ENCODE measurements at regions not wholly inside any gene's neighbourhood (a gene's known extent, or its start where the extent isn't known, plus 50 kb on each side); places are given as distances from the start of the nearest gene placed in this dataset.

DNA sequence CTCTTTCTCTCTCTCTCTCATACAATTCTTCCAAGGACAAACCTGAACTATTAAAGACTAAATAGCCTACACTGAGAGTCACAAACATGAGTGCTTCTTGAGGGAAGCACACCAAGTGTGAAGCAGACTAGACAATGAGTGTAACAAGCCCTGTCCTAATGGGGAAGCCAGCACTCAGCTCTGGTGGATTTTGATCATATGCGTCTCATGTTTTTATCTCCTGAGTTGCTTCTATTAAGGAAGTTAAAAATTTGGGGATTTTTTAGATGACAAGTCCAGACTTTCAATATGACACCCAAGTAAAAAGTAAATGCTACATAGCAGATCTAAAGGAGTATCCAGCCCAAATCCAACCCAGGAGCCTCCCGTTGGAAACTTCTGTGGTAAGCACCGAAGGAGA lies 437.8 kb downstream of the RFC3 start:
- DNase-seq: no peak

DNA sequence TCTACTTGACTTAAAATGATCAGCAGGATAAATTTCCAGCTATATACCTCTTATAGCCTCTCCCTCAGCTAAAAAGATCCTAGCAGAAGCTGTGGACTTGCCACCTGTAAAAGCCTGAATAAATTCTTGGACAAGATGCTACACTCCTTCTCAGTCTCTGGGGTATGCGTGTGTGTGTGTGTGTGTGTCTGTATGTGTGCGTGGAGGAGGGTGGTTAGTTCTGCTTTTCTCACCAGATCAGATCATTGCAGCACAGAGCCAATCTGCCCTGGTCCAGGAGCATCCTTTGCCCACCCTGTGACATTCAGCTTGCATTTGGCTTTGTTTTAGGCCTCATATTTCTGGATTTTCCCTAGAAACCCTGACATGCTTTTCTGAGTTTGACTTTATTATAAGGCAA lies 438.3 kb downstream of the RFC3 start:
- no peak for DNase-seq

DNA sequence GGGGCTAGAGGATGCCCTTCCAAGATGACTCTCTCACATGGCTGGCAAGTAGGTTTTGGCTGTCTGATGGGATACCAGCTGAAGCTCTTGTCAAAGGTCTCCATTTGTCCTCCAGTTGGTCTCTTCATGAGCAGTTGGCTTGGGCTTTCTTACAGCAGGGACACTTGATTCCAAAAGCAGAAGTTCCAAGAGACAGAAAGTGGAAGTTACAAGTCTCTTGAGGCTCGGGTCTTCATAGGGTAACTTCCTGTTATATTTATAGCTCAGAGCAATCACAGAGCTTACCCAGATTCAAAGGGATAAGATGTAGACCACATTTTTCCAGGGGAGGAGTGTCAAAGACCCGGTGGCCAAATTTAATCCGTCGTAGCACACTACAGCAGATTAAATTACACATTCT lies 440.0 kb downstream of the RFC3 start:
- DNase-seq: no peak

DNA sequence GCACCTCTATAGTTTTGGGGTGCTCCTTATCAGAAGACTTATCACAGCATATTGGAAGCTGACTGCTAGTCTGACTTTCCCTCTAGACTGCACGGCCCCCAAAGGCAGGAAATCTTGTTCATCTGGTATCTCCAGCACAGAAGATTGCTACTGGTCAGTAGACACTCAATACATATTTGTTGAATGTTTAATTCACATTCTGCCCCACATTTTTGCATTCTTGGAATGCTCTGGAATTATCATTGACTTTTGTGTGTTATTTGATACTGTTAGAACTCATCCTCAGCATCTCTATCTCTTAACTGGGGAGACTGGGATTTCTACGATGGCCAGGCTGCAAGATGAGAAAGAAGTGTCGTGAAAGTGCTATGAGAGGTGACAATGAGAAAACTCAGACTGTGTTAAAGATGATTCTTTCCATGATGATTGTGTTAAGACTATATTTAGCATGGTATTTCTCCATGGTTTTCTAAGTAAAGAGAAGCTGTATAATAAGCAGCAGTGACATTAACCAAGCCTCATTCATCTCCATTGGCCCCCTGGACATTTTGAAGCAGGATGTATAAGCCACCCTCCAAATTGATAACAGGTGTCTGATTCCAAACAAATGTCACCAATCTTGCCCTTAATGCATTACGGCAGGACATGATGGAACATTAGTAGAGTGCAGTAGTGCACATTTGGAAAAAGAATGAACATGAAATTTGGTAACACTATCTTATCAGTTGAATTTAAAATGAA lies 440.9 kb downstream of the RFC3 start:
- DNase-seq: no peak

DNA sequence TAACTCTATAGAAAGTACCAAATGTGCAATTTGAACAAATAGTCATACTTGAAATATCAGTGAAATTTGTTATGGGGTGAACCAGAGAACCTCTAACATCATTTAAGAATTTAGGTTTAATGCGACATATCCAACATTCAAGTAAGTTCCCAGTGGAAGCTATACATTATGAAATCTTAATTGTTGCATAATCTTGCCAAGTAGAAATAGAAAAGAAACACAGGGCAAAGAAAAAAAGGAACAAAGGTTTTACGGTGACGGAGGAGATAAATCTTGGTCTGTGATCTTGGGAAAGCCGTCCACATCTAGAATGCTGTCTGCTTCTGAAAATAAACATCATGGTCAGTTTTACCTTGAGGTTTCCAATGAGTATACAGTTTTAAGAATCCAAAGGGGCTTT lies 445.7 kb downstream of the RFC3 start:
- no peak for DNase-seq

DNA sequence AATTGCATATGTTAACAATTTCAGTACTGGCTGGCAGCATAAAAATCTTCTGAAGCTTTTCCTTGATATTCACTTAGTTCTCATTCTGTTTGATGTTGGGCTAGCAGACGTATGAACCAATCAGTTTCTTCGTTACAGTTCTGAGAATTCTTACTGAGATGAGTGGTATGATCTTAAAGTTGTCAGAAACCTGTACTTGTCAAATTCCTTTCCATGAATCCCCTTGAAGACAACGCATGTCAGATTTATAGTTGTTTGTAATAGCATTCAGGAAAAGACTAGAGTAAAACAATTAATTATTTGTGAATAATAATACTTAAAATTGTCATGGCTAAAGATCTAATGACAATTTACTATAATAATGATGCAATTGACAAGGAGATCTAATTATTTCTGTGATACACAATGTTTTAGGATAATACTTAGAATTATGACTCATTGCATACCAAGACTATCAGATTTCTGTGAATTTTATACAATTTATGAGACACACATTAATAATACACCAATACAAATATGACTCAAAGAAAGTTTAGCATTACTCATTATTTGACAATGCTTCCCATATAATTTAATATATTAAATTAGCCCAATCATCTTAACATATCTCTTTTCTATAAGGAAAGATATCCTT lies 447.2 kb downstream of the RFC3 start:
- DNase-seq: no peak

DNA sequence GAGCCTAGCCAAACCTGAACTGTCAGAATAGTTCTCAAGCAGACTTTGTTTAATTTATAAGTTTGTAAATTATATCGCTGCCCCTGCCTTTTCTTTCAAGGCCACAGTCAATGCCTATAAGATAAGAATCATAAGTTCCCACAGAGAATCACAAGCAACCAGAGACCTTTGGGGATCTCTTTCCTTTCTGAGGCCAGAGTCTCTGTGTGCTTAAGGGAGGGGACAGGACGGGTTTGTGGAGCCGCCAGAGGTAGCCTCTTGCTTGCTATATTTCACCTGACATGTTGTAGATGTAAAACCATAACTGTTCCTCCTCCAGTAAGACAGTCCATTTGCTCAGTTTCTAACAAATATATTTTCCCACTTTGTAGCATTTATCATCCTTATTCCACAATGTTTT lies 458.8 kb downstream of the RFC3 start:
- no peak for DNase-seq

DNA sequence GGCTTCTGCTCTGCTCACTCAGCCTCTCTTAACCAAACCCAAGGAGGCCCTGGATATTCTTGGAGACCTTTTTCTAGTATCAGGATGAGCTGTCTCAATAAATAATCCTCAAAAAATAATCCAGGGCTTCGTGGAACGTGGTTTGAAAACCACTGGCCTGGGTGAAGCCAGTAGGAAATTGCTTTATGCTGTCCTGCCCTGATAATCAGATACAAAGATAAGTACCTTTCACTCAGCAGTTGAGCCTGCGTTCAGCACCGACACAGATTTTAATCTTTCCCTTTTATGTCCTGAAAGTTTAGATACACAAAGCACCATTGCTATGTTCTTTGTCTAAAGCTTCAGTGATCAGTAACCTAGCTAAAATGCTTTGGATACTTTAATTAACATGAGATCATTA lies 460.0 kb downstream of the RFC3 start:
- no peak for DNase-seq

DNA sequence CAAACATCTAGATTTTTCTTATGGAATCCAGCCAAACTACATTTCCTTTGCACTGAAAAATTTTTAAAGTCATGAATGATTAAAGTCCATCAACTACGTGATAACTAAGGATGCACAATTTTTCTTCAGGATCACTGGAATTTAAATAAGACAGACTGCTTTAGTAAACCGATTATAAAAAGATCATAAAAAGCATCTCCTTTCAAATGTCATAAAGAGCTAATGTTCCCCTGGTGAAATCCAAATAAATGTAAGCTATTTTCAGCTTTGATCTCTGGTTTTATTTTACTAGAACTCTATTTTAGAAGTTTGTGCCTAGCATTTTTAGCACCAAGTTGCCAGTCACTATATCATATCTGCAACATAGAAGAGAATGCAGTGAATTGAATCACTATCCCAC lies 460.8 kb downstream of the RFC3 start:
- no peak for DNase-seq

DNA sequence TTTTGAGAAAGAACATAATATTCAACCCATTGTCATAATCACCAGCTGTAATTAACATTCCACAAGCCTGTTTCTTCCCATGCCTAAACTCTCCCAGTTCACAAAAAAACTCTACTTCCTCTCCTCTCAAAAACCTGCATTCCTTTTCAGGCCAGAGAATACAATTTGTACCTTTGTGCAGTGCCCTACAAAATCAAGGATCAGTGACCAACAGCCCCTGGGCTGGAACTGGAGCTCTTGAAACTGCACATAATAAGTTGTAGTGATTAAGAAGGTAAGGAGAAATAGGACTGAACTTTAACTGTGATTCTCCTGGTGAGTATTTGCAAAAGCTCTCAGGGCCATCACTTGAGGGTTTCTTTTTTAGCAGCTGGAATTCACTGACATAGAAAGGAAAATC lies 472.7 kb downstream of the RFC3 start:
- no peak for DNase-seq

DNA sequence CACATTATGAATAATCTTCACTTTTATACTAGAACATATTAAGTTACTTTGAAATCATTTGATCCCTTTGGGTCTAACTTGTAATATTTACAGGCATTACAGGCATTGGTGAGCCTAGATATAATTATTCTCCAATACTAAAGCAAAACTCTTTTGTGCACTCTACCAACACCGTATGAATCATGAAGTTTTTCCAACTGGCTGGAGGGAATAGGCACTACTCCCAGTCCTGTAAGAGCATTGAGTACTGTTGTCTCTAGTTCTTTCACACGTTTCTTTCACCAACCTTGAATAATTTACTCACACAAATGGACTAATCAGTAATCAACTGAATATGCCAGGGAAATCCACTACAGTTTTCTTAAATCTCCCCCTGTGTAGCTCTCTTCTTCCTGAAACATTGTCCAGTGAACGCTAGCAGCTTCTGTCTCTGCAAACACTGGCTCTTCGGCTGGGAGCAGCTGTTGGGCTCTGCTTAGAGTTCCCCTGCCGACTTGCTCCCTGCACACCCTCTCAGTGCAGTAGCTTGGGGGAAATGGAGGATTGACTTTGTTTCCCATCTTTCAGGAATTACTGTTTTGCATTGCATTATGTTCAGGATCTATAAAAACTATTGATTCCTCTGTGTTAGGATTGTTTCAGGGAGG lies 476.7 kb downstream of the RFC3 start:
- no peak for DNase-seq

DNA sequence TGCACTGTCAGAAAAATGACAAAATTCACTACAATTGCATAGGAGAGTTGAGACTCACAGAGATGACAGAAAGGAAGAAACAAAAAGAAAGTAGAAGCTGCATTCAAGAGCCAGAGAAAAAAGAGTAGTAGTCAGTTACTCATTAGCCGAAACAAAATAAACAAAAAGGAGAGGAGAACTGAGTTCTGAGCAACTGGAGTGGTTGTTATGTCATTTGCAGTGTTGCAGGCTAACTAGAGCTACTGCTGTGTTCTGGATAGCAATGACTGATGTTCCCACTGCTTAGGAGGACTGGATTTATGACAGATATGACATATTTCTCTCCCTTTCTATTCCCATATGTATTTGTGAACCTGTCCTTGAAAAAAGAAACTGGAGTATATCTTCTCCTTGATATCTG lies 482.6 kb downstream of the RFC3 start:
- DNase-seq: no peak

DNA sequence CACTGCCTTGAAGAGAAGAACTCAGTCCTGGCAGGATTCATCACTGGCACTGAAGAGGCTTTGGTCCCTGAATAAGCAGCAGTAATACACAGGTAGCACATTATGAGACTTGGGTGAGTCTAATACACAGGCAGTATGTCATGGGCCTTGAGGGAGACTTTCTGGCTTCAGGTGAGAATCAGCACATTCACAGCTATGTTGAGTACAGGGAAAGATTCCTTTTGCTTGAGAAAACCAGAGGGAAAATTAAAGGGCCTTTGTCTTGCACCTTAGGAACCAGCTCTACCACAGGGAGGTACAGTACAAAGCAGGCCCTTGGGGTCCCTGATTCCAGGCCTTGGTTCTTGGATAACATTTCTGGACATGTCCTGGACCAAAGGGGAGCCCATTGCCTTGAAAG lies 484.6 kb downstream of the RFC3 start:
- no peak for DNase-seq

DNA sequence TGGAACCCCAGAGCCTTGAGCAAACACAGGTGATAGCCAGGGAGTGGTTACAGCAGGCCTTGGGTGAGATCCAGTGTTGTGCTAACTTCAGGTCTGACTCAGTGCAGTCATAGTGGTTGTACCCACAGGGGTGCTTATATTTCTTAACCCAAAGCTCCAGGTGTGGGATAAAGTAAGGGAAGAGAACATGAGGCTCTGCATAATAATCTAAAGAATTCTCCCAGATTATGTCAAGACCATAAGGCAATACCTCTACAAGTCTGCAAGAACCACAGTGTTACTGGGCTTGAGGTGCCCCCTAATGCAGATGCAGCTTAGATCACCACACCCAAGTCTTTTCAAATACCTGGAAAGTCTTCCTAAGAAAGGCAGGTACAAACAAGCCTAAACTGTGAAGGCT lies 485.4 kb downstream of the RFC3 start:
- no peak for DNase-seq

DNA sequence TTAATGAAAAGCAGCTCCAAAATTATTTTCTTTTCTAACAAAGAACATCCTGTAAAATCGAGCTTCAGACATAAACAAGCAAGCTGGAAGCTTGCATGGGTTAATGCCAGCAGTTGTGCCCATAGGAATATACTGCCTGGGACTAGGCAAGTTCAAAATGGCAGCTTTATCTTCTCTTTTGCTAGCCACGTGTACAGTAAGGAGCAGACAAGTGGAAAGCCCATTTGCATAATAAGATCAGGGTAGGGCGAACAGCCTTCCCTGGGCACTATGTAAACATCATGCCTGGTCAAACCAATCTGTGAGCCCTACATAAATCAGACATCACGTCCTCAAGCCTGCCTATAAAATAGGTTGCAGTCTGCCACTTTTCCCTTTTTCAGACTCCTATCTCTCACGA lies 489.7 kb downstream of the RFC3 start:
- DNase-seq: no peak

DNA sequence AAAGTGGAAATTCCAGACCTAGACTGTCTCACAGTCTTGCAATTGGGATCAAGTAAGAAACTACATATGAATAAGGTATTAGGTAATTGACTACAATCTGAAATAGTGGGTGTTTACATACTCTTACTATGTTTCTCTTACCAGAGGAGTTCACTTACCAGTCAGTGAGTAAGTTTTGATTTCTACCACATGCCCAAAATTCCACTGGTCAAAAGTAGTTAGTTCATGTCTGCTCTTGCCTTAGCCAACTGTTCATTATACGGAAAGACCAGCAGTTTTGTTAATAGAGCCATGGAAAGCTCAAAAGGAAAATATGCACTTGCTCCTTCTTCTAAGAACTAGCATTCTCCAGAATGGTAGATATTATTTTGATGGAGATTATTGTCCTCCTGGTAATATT lies 490.8 kb downstream of the RFC3 start:
- DNase-seq: no peak

DNA sequence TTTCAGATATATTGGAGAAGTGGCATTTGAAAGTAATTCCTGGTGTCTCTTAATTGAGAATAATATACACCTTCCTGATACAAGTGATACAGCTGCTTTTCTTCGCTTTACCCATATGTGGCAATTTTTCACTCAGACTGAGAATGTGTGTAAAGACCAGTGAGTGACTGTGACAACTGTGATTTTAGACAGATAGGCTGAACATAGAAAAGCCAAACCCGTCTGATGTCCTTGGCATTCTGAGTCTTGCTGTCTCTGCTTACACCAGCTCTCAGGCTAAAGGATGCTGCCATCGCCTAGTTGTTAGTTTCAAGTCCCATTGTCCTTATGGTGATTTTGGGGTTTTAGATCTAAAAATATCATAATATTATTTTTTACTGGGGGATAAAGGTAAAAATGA lies 492.6 kb downstream of the RFC3 start:
- DNase-seq: no peak

DNA sequence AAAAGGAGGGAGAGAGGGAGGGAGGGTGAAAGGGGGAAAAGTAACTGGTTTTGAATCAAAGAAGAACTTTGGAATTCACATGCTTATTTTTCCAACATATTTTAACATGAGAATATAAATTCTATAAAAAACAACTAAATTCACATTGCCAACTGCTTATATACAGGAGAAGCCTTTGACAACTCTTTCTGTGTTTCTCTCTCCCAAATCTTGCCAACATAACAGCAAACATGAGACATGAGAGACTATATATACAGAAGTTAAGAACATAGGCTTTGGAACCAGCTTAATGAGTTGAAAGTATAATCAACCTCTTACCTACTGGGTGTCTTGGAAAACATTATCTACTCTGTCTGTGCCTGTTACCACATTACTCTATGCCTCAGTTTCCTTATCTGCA lies 493.3 kb downstream of the RFC3 start:
- DNase-seq: no peak

DNA sequence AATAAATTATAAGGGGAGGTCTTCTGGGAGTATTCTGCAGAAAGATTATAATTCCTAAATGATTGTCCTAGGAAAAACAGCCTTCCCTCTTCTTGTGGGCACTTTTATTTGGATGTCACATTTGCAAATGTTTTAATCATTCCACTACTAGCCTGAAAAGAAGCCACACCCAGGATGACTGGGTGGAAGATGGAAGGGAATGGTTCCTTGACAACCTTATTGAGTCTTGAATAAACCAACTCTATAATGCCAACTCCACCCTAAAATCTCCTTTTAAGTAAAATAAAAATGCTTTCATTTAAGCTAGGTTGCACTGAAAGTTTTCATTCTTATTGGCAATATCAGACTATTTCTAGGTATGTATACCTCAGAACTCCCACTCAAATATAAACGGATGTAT lies 494.6 kb downstream of the RFC3 start:
- DNase-seq: no peak

DNA sequence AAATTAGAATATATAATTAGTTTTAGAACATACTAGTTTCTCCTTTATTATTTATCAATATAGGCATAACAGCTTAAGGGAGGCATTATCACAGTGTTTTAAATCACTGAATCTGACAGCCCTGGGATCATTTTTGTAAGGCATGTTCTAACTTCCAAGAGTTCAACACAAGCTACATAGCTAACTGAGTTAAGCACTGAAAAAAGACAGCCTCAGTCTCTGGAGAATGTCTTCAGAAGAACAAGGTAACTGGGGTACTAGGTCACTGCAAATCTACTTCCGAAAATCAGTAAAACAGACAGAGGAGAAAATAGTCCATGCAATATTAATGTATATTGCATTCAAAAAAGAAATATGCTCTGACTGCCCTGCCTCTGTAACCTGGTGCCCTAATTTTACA lies 502.1 kb downstream of the RFC3 start:
- DNase-seq: no peak

DNA sequence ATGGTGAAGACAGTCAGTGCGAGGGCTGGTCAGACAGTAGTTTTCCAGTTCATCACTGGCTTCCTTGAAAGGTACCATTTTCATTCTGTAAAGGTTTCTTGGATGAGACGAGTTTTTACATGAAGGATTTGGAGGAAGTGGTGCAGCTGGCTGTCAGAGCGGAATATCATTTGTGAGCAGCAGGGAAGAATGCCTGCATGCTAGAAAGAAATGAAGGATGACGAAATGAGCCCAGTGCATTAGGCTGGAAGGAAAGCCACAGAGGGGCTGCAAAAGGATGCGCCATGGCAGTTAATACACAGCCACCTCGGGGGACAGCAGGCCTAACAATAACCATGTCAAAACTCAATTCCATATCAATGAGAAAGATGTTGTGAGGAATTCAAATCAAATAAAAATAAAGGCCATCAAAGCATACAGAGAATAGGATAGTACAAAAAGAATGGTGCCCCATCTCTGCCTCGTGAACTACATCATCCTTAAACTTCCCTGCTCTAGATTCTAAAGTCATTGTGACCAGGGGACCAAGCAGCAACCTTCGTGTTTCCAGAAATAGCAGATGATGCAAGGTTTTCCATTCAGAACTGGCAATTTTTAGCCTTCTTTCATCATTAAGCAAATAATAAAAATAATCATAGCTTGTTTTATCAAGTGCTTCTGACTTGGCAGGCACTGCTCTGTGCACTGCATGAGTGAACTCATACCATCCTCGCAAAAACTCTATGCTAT lies 504.2 kb downstream of the RFC3 start:
- no peak for DNase-seq

DNA sequence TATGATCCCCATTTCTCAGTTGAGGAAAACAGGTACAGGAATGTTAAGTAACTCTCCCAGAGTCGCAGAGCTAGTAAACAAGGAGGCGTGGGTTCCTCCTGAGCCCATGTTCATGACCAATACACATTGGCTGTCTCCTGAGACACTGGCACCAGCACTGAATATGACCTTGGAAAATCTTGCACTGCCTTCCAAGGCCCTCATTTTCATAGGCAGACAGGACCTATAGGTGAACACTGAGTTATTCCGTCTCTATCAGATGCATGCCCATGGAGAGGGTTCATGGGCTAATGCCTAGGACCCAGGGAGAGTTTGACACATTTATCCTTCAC lies 504.8 kb downstream of the RFC3 start:
- DNase-seq: no peak

DNA sequence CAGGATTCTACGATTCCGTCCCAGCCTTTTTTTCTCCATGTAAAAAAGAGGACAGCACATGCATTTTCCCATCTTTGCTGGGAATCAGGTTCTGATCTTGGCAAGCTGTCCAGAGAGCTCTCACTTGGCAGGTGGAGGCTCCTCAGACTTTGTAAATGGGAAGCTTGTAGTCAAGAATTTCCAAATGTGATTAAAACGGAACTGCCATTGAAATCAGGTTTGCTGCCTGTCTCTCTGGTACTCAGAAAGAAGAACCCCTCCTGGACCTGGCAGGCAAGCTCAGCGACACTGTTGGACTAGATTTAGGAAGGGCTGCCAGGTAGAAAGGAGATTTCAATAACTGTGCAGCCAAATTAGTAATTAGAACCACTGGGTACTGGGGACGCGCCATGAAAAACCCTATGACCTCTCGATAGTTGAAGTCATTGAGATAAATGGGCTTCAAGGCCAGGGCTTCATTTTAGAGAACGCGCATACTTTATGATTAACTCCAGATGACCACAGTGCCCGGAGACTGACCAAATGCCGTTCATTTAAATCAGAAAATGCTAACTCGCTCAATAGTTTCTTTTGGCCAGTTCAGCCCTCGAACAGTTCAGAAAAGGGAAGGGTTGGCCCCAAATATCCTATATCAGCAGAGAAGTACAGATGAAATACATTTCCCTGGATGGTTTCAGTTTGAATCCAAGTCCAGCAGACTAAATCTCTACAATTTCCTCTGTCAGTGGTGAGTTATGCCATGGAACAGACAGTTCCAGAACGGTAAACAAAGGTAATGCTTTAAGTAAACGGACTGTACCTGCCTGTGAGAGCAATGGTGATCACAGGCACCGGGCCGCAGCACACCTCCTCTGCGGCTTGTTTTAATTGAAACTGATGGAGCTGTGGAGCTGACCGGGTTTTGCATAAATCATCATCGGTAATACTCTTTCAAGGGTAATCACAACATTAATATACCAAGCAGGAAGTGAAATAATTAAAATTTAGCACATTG lies 517.4 kb downstream of the RFC3 start:
- DNase-seq: no peak
